ENCODE measurements at regions not wholly inside any gene's neighbourhood (a gene's known extent, or its start where the extent isn't known, plus 50 kb on each side); places are given as distances from the start of the nearest gene placed in this dataset.

- no peaks in the 10 kb centered on the region for H4K20me1 ChIP-seq (ENCODE audit: insufficient read depth)
- intact Hi-C loops (cut with micrococcal nuclease) = no loop called here
- H3K36me3 ChIP-seq (ENCODE audit: control insufficient read depth in 1 of 2, insufficient read depth in 2 of 2, low read length in 2 of 2) = no peaks in the 10 kb centered on the region
- no peak for DNase-seq (ENCODE audit: low read depth, low spot score)
- no TSS peak for BruUV-seq (replicated peaks)
- POLR2A ChIA-PET = no interaction called here
- no peak overlapping the region for H3K27ac ChIP-seq (ENCODE audit: low read depth, low read length)
- no peak overlapping the region for H3K4me3 ChIP-seq (replicated peaks in 1 of 2; ENCODE audit: low read depth in 1 of 2, low read length in 2 of 2)
- ATAC-seq = no peak
- CTCF ChIA-PET = no interaction called here
- H3K4me2 ChIP-seq (ENCODE audit: low read length) = no peak overlapping the region
- H3K9ac ChIP-seq (ENCODE audit: low read length) = no peak overlapping the region
- TF ChIP-seq SP1 (IDR thresholded peaks at IDR 0.05; ENCODE audit: low read depth) (no peak), ZFX (IDR thresholded peaks at IDR 0.05) (no peak), JUND (IDR thresholded peaks at IDR 0.05) (no peak), YY1 (IDR thresholded peaks at IDR 0.05; ENCODE audit: extremely low read depth, insufficient replicate concordance, low read depth, low read length) (no peak), SIN3A (IDR thresholded peaks at IDR 0.05; ENCODE audit: low read depth) (no peak), RAD21 (IDR thresholded peaks at IDR 0.05; ENCODE audit: low read depth) (no peak), EZH2 (IDR thresholded peaks at IDR 0.05) (no peak), CBX3 (IDR thresholded peaks at IDR 0.05; ENCODE audit: low read depth) (no peak), ZBTB33 (IDR thresholded peaks at IDR 0.05; ENCODE audit: extremely low read depth, insufficient replicate concordance, low read length) (no peak), CEBPB (IDR thresholded peaks at IDR 0.05; ENCODE audit: low read depth) (no peak), EZH2phosphoT487 (IDR thresholded peaks at IDR 0.05; ENCODE audit: borderline replicate concordance) (no peak), MAX (IDR thresholded peaks at IDR 0.05) (no peak), REST (IDR thresholded peaks at IDR 0.05; ENCODE audit: low read depth) (no peak), SRF (IDR thresholded peaks at IDR 0.05; ENCODE audit: low read depth) (no peak)
- TF ChIP-seq, protein P1, sequence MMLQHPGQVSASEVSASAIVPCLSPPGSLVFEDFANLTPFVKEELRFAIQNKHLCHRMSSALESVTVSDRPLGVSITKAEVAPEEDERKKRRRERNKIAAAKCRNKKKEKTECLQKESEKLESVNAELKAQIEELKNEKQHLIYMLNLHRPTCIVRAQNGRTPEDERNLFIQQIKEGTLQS (IDR thresholded peaks at IDR 0.05) = no peak
- TF ChIP-seq, protein P2, sequence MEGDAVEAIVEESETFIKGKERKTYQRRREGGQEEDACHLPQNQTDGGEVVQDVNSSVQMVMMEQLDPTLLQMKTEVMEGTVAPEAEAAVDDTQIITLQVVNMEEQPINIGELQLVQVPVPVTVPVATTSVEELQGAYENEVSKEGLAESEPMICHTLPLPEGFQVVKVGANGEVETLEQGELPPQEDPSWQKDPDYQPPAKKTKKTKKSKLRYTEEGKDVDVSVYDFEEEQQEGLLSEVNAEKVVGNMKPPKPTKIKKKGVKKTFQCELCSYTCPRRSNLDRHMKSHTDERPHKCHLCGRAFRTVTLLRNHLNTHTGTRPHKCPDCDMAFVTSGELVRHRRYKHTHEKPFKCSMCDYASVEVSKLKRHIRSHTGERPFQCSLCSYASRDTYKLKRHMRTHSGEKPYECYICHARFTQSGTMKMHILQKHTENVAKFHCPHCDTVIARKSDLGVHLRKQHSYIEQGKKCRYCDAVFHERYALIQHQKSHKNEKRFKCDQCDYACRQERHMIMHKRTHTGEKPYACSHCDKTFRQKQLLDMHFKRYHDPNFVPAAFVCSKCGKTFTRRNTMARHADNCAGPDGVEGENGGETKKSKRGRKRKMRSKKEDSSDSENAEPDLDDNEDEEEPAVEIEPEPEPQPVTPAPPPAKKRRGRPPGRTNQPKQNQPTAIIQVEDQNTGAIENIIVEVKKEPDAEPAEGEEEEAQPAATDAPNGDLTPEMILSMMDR (IDR thresholded peaks at IDR 0.05 in 2 of 3, conservative IDR thresholded peaks at IDR 0.05 in 1 of 3; ENCODE audit: borderline replicate concordance in 1 of 3, insufficient read depth in 1 of 3, low read depth in 2 of 3, low read length in 2 of 3) = no peak
- RAD21 ChIA-PET (ENCODE audit: low non-redundant PET in 1 of 2, low total read pairs in 2 of 2, uncharacterized antibody in 2 of 2, unreplicated experiment in 2 of 2) = no interaction called here
- no peaks in the 10 kb centered on the region for H3K79me2 ChIP-seq (ENCODE audit: insufficient read depth, low read length)
- no peaks in the 10 kb centered on the region for H3K9me2 ChIP-seq (ENCODE audit: insufficient read depth)
- no peaks in the 10 kb centered on the region; a peak in 1 of 4 replicates for H3K4me1 ChIP-seq (ENCODE audit: control insufficient read depth in 1 of 2, insufficient read depth in 2 of 2, low read length in 2 of 2)
- no peak overlapping the region for H2AFZ ChIP-seq (ENCODE audit: low read depth, low read length, poor library complexity, severe bottlenecking)
- no peaks in the 10 kb centered on the region for H3K9me3 ChIP-seq (ENCODE audit: control insufficient read depth in 1 of 2, insufficient read depth in 1 of 2, low read depth in 1 of 2, low read length in 2 of 2)
- no peaks in the 10 kb centered on the region for H3K27me3 ChIP-seq (ENCODE audit: insufficient read depth, low read length)
Observed at GRCh38 chr5:54608423-54609085, 91.0 kb downstream of the SNX18 start.

Data from HCT116 (cell line).